Neural progenitor cell (in vitro differentiated cells): ENCODE measurements at regions not wholly inside any gene's neighbourhood (a gene's known extent, or its start where the extent isn't known, plus 50 kb on each side); places are given as distances from the start of the nearest gene placed in this dataset.
A peak's percentile ranks its signal among the peaks of the same experiment; 100 is the strongest.

Source experiments
- DNase-seq: peaks from one replicate; pipeline ENCODE4 v3.0.0-alpha.2; 2016; ENCODE audit warnings: low spot score
- H2AFZ ChIP-seq: fragments of 200-600 bp; sonication (generic); replicated peaks from 2 replicates; pipeline ENCODE4 v1.6.1; 2016; ENCODE audit warnings: antibody characterized with exemption
- H3F3A ChIP-seq: fragments of 200-600 bp; sonication (generic); 2 replicates; pipeline ENCODE4 v1.6.1; 2016; ENCODE audit warnings: antibody characterized with exemption, low read depth
- H3K27ac ChIP-seq: fragments of 200-600 bp; sonication (generic); 2 replicates; pipeline ENCODE4 v1.5.1; 2016; ENCODE audit warnings: mild to moderate bottlenecking
- H3K27me3 ChIP-seq: fragments of 200-600 bp; sonication (generic); 2 replicates; pipeline ENCODE4 v1.6.1; 2016; ENCODE audit warnings: mild to moderate bottlenecking, moderate library complexity
- H3K36me3 ChIP-seq: fragments of 200-600 bp; sonication (generic); 2 replicates; pipeline ENCODE4 v1.5.1; 2016
- H3K4me1 ChIP-seq: fragments of 200-600 bp; sonication (generic); 2 replicates; pipeline ENCODE4 v1.6.1; 2016; ENCODE audit warnings: mixed run types
- H3K4me2 ChIP-seq: fragments of 200-600 bp; sonication (generic); 2 replicates; pipeline ENCODE4 v1.6.1; 2016
- H3K4me3 ChIP-seq: fragments of 200-600 bp; sonication (generic); 2 replicates; pipeline ENCODE4 v1.5.1; 2016
- H3K79me2 ChIP-seq: fragments of 200-600 bp; sonication (generic); 2 replicates; pipeline ENCODE4 v1.6.1; 2016; ENCODE audit warnings: low read depth
- H3K9ac ChIP-seq: fragments of 200-600 bp; sonication (generic); 2 replicates; pipeline ENCODE4 v1.6.1; 2016
- H3K9me3 ChIP-seq: fragments of 200-600 bp; sonication (generic); 2 replicates; pipeline ENCODE4 v1.5.1; 2016; ENCODE audit warnings: low read depth
- H4K20me1 ChIP-seq: fragments of 200-600 bp; sonication (generic); 2 replicates; pipeline ENCODE4 v1.6.1; 2016; ENCODE audit warnings: low read depth
- H3K27ac Mint-ChIP-seq: 3 replicates; pipeline ENCODE4 v1.8.0; 2021; ENCODE audit warnings: mixed read lengths
- H3K27me3 Mint-ChIP-seq: 2 replicates; pipeline ENCODE4 v1.8.0; 2022; ENCODE audit warnings: low read depth, mild to moderate bottlenecking, inconsistent platforms, moderate library complexity, mixed read lengths; ENCODE audit not compliant: insufficient read depth
- H3K36me3 Mint-ChIP-seq: 3 replicates; pipeline ENCODE4 v1.8.0; 2021; ENCODE audit warnings: mixed read lengths
- H3K4me1 Mint-ChIP-seq: 3 replicates; pipeline ENCODE4 v1.8.0; 2021; ENCODE audit warnings: mixed read lengths
- H3K4me3 Mint-ChIP-seq: 3 replicates; pipeline ENCODE4 v1.8.0; 2021; ENCODE audit warnings: mild to moderate bottlenecking, moderate library complexity, mixed read lengths
- H3K9me3 Mint-ChIP-seq: 3 replicates; pipeline ENCODE4 v1.8.0; 2020; ENCODE audit warnings: mixed read lengths
- EZH2 ChIP-seq: fragments of 200-600 bp; sonication (generic); IDR thresholded peaks from 2 replicates; pipeline ENCODE4 v1.6.1; 2017; ENCODE audit warnings: antibody characterized with exemption, mild to moderate bottlenecking, moderate library complexity
- EZH2phosphoT487 ChIP-seq: fragments of 200-600 bp; sonication (generic); IDR thresholded peaks from 2 replicates; pipeline ENCODE4 v1.6.1; 2017; ENCODE audit warnings: antibody characterized with exemption
- TF ChIP-seq, protein P1 (sequence below): fragments of 200-600 bp; sonication (generic); IDR thresholded peaks from 2 replicates; pipeline ENCODE4 v1.5.1; 2017; ENCODE audit warnings: antibody characterized with exemption, mild to moderate bottlenecking

DNA sequence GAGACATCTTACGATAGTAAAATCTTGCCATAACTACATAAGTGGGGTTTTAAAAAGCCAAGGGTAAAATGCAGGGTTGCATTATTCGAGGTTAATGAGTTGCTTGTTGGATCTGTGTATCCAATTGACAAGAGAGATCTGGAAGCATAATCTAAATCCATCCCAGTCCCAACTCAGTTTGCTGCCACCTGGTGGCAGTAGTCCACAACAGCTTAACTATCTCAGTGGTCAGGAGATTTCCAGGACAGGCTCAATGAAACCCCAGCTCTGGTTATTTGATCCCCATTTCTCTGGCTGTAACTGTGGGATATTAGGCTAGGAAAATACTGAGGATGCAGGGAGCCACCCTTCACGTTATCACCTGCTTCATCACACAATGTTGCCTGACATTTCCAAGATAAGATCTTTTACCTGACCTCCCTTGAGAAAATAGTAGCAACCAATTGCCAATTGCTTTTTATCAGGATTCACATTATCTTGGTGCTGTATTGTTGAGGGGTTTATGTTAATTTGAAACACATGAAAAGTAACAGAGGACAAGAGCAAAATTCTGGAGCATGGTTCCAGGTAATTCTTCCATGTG, 88.2 kb upstream of the TNIP3 start:
- H3K27ac ChIP-seq, result no peak overlapping the region
- no peak overlapping the region for H3K4me3 Mint-ChIP-seq
- no peaks in the 10 kb centered on the region for H3K27me3 ChIP-seq
- H3F3A ChIP-seq, result no peaks in the 10 kb centered on the region
- no peaks in the 10 kb centered on the region for H3K9me3 ChIP-seq
- peaks cover 3% of the 10 kb centered on the region for H3K27me3 Mint-ChIP-seq
- no peak overlapping the region for H2AFZ ChIP-seq
- H3K9me3 Mint-ChIP-seq, result peaks cover 4% of the 10 kb centered on the region
- H3K4me1 ChIP-seq, result no peaks in the 10 kb centered on the region
- H3K4me2 ChIP-seq, result no peak overlapping the region
- no peaks in the 10 kb centered on the region for H3K4me1 Mint-ChIP-seq
- no peak overlapping the region for H3K4me3 ChIP-seq
- no peak overlapping the region for H3K9ac ChIP-seq
- no peak overlapping the region for H3K27ac Mint-ChIP-seq
- no peaks in the 10 kb centered on the region for H3K79me2 ChIP-seq
- DNase-seq, result peak; percentile 88
- H3K36me3 Mint-ChIP-seq, result no peaks in the 10 kb centered on the region
- no peak for TF ChIP-seq EZH2phosphoT487
- no peak for TF ChIP-seq EZH2
- TF ChIP-seq, protein P1, sequence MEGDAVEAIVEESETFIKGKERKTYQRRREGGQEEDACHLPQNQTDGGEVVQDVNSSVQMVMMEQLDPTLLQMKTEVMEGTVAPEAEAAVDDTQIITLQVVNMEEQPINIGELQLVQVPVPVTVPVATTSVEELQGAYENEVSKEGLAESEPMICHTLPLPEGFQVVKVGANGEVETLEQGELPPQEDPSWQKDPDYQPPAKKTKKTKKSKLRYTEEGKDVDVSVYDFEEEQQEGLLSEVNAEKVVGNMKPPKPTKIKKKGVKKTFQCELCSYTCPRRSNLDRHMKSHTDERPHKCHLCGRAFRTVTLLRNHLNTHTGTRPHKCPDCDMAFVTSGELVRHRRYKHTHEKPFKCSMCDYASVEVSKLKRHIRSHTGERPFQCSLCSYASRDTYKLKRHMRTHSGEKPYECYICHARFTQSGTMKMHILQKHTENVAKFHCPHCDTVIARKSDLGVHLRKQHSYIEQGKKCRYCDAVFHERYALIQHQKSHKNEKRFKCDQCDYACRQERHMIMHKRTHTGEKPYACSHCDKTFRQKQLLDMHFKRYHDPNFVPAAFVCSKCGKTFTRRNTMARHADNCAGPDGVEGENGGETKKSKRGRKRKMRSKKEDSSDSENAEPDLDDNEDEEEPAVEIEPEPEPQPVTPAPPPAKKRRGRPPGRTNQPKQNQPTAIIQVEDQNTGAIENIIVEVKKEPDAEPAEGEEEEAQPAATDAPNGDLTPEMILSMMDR, result peak; percentile 89
- no peaks in the 10 kb centered on the region for H3K36me3 ChIP-seq
- H4K20me1 ChIP-seq, result no peaks in the 10 kb centered on the region

DNA sequence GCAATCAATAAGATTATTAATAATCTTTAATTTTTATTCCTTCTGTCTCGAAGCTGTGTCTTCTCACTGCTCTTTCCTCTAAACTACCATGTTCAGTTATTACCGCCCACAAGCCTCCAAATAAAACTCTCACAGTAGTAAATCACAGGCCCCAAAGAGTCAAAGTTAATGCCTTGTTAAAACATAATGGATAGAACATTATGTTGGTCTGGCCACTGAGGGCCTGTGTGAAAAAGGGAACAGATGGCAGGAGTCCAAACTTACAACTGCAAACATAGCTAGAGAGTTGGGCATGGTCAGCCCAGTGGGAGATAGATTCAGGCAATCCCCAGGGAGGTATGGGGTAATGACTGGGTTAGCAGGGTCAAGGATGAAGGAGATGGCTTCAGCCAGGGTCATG, 84.6 kb upstream of the TNIP3 start:
- no peak for TF ChIP-seq EZH2phosphoT487
- TF ChIP-seq, protein P1, result no peak
- no peak for TF ChIP-seq EZH2
- no peak for DNase-seq
- no peaks in the 10 kb centered on the region for H3K79me2 ChIP-seq

DNA sequence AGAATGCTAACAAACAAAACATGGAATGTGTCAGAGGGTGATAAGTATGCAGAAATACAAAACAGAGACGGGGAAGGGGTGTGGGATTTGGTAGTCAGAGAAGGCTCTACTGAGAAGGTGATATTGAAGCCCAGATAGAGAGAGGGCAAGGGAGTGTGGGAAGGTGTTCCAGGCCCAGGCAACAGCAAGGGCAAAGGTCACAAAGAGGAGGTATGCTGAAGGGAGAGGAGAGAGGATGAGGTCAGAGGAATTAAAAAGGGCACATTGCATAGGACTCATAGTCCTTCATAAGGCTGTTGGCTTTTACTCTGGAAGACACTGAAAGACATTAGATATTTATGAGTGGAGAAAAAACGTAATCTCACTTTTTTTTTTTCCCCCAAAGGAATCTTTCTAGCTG, 82.6 kb upstream of the TNIP3 start:
- DNase-seq, result no peak
- no peaks in the 10 kb centered on the region for H3K9me3 Mint-ChIP-seq
- no peaks in the 10 kb centered on the region for H3K27me3 Mint-ChIP-seq

More for the DNA sequence above, 84.6 kb upstream of the TNIP3 start:
- no peak overlapping the region for H3K4me2 ChIP-seq
- no peak overlapping the region for H3K4me3 ChIP-seq
- no peaks in the 10 kb centered on the region for H4K20me1 ChIP-seq
- no peaks in the 10 kb centered on the region for H3K4me1 ChIP-seq
- no peaks in the 10 kb centered on the region for H3K9me3 Mint-ChIP-seq
- H3K36me3 ChIP-seq, result no peaks in the 10 kb centered on the region
- H3F3A ChIP-seq, result no peaks in the 10 kb centered on the region
- no peak overlapping the region for H3K9ac ChIP-seq
- H3K27ac ChIP-seq, result no peak overlapping the region
- no peaks in the 10 kb centered on the region for H3K27me3 Mint-ChIP-seq
- no peak overlapping the region for H3K27ac Mint-ChIP-seq
- no peaks in the 10 kb centered on the region for H3K27me3 ChIP-seq
- H2AFZ ChIP-seq, result no peak overlapping the region
- H3K4me3 Mint-ChIP-seq, result no peak overlapping the region
- no peaks in the 10 kb centered on the region for H3K9me3 ChIP-seq
- H3K4me1 Mint-ChIP-seq, result peaks cover 4% of the 10 kb centered on the region
- H3K36me3 Mint-ChIP-seq, result no peaks in the 10 kb centered on the region

More for the DNA sequence above, 82.6 kb upstream of the TNIP3 start:
- Histone ChIP-seq H4K20me1 (no peaks in the 10 kb centered on the region), H3K27me3 (no peaks in the 10 kb centered on the region), H3K4me1 (no peaks in the 10 kb centered on the region), H3K9ac (no peak overlapping the region), H3K4me3 (no peak overlapping the region), H3F3A (no peaks in the 10 kb centered on the region), H3K36me3 (no peaks in the 10 kb centered on the region), H3K27ac (no peak overlapping the region), H3K4me2 (no peak overlapping the region), H2AFZ (no peak overlapping the region), H3K9me3 (no peaks in the 10 kb centered on the region), H3K79me2 (no peaks in the 10 kb centered on the region)
- Mint-ChIP-seq H3K4me3 (no peak overlapping the region), H3K27ac (no peak overlapping the region), H3K36me3 (no peaks in the 10 kb centered on the region), H3K4me1 (peaks cover 4% of the 10 kb centered on the region)
- TF ChIP-seq, protein P1, result no peak
- TF ChIP-seq EZH2phosphoT487 (no peak), EZH2 (no peak)
